ENCODE measurements at regions not wholly inside any gene's neighbourhood (a gene's known extent, or its start where the extent isn't known, plus 50 kb on each side); places are given as distances from the start of the nearest gene placed in this dataset.

DNA sequence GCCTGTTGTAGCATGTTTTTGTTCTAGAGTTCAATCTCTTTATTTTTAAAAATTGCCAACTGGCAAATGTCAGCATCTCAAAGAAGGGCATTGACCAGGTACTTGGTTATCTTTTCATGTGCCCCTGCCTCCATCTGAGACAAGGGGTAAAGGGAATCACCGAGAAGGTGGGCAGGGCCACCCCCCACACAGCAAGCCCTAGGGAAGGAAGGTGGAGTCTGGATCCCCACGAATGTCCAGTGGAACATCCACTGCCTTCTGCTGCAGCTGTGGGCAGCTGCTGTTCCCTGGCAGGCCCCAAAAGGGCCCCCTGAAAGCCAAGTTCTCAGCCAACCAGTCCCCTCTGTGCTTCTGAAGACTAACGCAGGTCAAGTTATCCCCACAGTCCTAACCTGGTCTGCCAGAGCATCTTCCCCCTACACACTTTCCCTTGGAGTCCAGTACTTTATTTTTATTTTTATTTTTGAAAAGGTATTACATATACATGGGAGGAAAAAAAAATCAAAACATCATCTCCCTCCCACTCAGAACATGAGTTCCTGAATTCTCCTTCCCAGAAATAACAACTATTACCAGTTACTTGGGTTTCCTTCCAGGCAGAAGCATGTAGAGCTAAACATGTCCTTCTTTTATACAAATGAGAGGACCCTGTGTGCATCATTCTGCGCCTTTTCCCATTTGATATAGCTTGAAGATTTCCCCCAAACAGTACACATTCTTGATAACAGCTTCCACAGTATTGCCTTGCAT lies 253.7 kb downstream of the MAFB start:
- no peak for TF ChIP-seq TP53 (CRISPR knock-in tag; IDR thresholded peaks at IDR 0.05)
- TF ChIP-seq, protein P1, sequence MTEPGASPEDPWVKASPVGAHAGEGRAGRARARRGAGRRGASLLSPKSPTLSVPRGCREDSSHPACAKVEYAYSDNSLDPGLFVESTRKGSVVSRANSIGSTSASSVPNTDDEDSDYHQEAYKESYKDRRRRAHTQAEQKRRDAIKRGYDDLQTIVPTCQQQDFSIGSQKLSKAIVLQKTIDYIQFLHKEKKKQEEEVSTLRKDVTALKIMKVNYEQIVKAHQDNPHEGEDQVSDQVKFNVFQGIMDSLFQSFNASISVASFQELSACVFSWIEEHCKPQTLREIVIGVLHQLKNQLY (CRISPR knock-in tag; IDR thresholded peaks at IDR 0.05), result no peak
- TF ChIP-seq ZNF671 (CRISPR knock-in tag; IDR thresholded peaks at IDR 0.05), result no peak
- TF ChIP-seq, protein P2, sequence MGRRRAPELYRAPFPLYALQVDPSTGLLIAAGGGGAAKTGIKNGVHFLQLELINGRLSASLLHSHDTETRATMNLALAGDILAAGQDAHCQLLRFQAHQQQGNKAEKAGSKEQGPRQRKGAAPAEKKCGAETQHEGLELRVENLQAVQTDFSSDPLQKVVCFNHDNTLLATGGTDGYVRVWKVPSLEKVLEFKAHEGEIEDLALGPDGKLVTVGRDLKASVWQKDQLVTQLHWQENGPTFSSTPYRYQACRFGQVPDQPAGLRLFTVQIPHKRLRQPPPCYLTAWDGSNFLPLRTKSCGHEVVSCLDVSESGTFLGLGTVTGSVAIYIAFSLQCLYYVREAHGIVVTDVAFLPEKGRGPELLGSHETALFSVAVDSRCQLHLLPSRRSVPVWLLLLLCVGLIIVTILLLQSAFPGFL (CRISPR knock-in tag; IDR thresholded peaks at IDR 0.05; ENCODE audit: borderline replicate concordance), result no peak
- TF ChIP-seq SMAD4 (CRISPR knock-in tag; IDR thresholded peaks at IDR 0.05), result no peak
- TF ChIP-seq, protein P3, sequence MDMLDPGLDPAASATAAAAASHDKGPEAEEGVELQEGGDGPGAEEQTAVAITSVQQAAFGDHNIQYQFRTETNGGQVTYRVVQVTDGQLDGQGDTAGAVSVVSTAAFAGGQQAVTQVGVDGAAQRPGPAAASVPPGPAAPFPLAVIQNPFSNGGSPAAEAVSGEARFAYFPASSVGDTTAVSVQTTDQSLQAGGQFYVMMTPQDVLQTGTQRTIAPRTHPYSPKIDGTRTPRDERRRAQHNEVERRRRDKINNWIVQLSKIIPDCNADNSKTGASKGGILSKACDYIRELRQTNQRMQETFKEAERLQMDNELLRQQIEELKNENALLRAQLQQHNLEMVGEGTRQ (CRISPR knock-in tag; IDR thresholded peaks at IDR 0.05), result no peak
- TF ChIP-seq, protein P4, sequence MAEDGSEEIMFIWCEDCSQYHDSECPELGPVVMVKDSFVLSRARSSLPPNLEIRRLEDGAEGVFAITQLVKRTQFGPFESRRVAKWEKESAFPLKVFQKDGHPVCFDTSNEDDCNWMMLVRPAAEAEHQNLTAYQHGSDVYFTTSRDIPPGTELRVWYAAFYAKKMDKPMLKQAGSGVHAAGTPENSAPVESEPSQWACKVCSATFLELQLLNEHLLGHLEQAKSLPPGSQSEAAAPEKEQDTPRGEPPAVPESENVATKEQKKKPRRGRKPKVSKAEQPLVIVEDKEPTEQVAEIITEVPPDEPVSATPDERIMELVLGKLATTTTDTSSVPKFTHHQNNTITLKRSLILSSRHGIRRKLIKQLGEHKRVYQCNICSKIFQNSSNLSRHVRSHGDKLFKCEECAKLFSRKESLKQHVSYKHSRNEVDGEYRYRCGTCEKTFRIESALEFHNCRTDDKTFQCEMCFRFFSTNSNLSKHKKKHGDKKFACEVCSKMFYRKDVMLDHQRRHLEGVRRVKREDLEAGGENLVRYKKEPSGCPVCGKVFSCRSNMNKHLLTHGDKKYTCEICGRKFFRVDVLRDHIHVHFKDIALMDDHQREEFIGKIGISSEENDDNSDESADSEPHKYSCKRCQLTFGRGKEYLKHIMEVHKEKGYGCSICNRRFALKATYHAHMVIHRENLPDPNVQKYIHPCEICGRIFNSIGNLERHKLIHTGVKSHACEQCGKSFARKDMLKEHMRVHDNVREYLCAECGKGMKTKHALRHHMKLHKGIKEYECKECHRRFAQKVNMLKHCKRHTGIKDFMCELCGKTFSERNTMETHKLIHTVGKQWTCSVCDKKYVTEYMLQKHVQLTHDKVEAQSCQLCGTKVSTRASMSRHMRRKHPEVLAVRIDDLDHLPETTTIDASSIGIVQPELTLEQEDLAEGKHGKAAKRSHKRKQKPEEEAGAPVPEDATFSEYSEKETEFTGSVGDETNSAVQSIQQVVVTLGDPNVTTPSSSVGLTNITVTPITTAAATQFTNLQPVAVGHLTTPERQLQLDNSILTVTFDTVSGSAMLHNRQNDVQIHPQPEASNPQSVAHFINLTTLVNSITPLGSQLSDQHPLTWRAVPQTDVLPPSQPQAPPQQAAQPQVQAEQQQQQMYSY (CRISPR knock-in tag; IDR thresholded peaks at IDR 0.05), result no peak
- no peak for TF ChIP-seq ZNF219 (CRISPR knock-in tag; IDR thresholded peaks at IDR 0.05; ENCODE audit: borderline replicate concordance)
- TF ChIP-seq, protein P5, sequence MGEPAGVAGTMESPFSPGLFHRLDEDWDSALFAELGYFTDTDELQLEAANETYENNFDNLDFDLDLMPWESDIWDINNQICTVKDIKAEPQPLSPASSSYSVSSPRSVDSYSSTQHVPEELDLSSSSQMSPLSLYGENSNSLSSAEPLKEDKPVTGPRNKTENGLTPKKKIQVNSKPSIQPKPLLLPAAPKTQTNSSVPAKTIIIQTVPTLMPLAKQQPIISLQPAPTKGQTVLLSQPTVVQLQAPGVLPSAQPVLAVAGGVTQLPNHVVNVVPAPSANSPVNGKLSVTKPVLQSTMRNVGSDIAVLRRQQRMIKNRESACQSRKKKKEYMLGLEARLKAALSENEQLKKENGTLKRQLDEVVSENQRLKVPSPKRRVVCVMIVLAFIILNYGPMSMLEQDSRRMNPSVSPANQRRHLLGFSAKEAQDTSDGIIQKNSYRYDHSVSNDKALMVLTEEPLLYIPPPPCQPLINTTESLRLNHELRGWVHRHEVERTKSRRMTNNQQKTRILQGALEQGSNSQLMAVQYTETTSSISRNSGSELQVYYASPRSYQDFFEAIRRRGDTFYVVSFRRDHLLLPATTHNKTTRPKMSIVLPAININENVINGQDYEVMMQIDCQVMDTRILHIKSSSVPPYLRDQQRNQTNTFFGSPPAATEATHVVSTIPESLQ (CRISPR knock-in tag; IDR thresholded peaks at IDR 0.05), result no peak
- TF ChIP-seq, protein P6, sequence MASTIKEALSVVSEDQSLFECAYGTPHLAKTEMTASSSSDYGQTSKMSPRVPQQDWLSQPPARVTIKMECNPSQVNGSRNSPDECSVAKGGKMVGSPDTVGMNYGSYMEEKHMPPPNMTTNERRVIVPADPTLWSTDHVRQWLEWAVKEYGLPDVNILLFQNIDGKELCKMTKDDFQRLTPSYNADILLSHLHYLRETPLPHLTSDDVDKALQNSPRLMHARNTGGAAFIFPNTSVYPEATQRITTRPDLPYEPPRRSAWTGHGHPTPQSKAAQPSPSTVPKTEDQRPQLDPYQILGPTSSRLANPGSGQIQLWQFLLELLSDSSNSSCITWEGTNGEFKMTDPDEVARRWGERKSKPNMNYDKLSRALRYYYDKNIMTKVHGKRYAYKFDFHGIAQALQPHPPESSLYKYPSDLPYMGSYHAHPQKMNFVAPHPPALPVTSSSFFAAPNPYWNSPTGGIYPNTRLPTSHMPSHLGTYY (CRISPR knock-in tag; IDR thresholded peaks at IDR 0.05), result no peak
- POLR2A ChIA-PET, result no interaction called here
- Mint-ChIP-seq H3K27ac (no peak overlapping the region), H3K36me3 (no peaks in the 10 kb centered on the region), H3K9me3 (no peaks in the 10 kb centered on the region), H3K4me3 (no peak overlapping the region), H3K4me1 (peaks cover 21% of the 10 kb centered on the region), H3K27me3 (ENCODE audit: low read depth) (peaks cover 5% of the 10 kb centered on the region)
- no peak for DNase-seq (ENCODE audit: low spot score)
- CTCF ChIA-PET, result no interaction called here
- ATAC-seq, result no peak

DNA sequence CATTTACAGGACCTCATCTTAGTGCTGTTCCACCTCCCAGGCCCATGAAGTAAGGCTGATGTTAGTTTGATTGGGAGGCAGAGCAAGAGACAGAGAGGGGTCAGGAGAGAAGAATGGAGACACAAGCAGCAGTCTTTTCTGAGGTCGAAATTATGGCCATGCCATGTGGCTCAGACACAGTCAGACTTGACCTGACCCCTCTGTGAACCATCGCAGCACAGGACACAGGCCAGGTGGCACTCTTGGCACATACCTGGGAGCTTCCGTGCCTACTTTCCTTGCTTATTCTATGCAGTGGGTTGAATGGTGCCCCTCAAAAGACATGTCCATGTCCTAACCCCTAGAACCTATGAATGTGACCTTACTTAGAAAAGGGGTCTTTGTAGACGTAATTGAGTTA lies 254.9 kb downstream of the MAFB start:
- POLR2A ChIA-PET, result no interaction called here
- no peaks in the 10 kb centered on the region for H3K9me3 Mint-ChIP-seq
- no peak overlapping the region for H3K27ac Mint-ChIP-seq
- peaks cover 21% of the 10 kb centered on the region for H3K4me1 Mint-ChIP-seq
- no peaks in the 10 kb centered on the region for H3K36me3 Mint-ChIP-seq
- ATAC-seq (no peak), DNase-seq (ENCODE audit: low spot score) (no peak)
- H3K4me3 Mint-ChIP-seq, result no peak overlapping the region
- CTCF ChIA-PET, result no interaction called here
- peaks cover 5% of the 10 kb centered on the region for H3K27me3 Mint-ChIP-seq (ENCODE audit: low read depth)
- TF ChIP-seq CREB1 (CRISPR knock-in tag; IDR thresholded peaks at IDR 0.05) (no peak), RORB (CRISPR knock-in tag; IDR thresholded peaks at IDR 0.05) (no peak), ESRRA (CRISPR knock-in tag; IDR thresholded peaks at IDR 0.05; ENCODE audit: borderline replicate concordance) (no peak), NFYB (CRISPR knock-in tag; conservative IDR thresholded peaks at IDR 0.05; ENCODE audit: low read depth) (no peak), IRF2 (CRISPR knock-in tag; IDR thresholded peaks at IDR 0.05; ENCODE audit: borderline replicate concordance, low read depth) (no peak), TEAD4 (CRISPR knock-in tag; IDR thresholded peaks at IDR 0.05) (no peak), NR2C2 (CRISPR knock-in tag; IDR thresholded peaks at IDR 0.05) (no peak)
- TF ChIP-seq, protein P7, sequence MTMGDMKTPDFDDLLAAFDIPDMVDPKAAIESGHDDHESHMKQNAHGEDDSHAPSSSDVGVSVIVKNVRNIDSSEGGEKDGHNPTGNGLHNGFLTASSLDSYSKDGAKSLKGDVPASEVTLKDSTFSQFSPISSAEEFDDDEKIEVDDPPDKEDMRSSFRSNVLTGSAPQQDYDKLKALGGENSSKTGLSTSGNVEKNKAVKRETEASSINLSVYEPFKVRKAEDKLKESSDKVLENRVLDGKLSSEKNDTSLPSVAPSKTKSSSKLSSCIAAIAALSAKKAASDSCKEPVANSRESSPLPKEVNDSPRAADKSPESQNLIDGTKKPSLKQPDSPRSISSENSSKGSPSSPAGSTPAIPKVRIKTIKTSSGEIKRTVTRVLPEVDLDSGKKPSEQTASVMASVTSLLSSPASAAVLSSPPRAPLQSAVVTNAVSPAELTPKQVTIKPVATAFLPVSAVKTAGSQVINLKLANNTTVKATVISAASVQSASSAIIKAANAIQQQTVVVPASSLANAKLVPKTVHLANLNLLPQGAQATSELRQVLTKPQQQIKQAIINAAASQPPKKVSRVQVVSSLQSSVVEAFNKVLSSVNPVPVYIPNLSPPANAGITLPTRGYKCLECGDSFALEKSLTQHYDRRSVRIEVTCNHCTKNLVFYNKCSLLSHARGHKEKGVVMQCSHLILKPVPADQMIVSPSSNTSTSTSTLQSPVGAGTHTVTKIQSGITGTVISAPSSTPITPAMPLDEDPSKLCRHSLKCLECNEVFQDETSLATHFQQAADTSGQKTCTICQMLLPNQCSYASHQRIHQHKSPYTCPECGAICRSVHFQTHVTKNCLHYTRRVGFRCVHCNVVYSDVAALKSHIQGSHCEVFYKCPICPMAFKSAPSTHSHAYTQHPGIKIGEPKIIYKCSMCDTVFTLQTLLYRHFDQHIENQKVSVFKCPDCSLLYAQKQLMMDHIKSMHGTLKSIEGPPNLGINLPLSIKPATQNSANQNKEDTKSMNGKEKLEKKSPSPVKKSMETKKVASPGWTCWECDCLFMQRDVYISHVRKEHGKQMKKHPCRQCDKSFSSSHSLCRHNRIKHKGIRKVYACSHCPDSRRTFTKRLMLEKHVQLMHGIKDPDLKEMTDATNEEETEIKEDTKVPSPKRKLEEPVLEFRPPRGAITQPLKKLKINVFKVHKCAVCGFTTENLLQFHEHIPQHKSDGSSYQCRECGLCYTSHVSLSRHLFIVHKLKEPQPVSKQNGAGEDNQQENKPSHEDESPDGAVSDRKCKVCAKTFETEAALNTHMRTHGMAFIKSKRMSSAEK (CRISPR knock-in tag; IDR thresholded peaks at IDR 0.05; ENCODE audit: borderline replicate concordance), result no peak
- TF ChIP-seq, protein P8, sequence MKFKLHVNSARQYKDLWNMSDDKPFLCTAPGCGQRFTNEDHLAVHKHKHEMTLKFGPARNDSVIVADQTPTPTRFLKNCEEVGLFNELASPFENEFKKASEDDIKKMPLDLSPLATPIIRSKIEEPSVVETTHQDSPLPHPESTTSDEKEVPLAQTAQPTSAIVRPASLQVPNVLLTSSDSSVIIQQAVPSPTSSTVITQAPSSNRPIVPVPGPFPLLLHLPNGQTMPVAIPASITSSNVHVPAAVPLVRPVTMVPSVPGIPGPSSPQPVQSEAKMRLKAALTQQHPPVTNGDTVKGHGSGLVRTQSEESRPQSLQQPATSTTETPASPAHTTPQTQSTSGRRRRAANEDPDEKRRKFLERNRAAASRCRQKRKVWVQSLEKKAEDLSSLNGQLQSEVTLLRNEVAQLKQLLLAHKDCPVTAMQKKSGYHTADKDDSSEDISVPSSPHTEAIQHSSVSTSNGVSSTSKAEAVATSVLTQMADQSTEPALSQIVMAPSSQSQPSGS (CRISPR knock-in tag; IDR thresholded peaks at IDR 0.05; ENCODE audit: borderline replicate concordance, low read depth), result no peak

Measured in WTC11 (cell line).